Fibroblast of lung (primary cell): ENCODE measurements at regions not wholly inside any gene's neighbourhood (a gene's known extent, or its start where the extent isn't known, plus 50 kb on each side); places are given as distances from the start of the nearest gene placed in this dataset.

Experiments used
- DNase-seq, 2 donors: peaks; one replicate each; pipeline versions ENCODE4 v3.0.0 to v3.0.0-alpha.2; 2010; ENCODE audit warnings: low read depth in 2 of 2
- H2AFZ ChIP-seq: 2 replicates; pipeline ENCODE4 v1.5.1; 2012; ENCODE audit warnings: low read length, control low read depth, inconsistent platforms
- H3K27ac ChIP-seq: 2 replicates; pipeline ENCODE4 v1.5.1; 2011; ENCODE audit warnings: low read length, control low read depth; ENCODE audit not compliant: insufficient read depth
- H3K27me3 ChIP-seq: 2 replicates; pipeline ENCODE4 v1.5.1; 2011; ENCODE audit warnings: mild to moderate bottlenecking, low read length; ENCODE audit not compliant: control insufficient read depth, insufficient read depth
- H3K36me3 ChIP-seq: 2 replicates; pipeline ENCODE4 v1.5.1; 2011; ENCODE audit warnings: low read length; ENCODE audit not compliant: control insufficient read depth, insufficient read depth
- H3K4me1 ChIP-seq: 2 replicates; pipeline ENCODE4 v1.5.1; 2011; ENCODE audit warnings: low read length; ENCODE audit not compliant: control insufficient read depth, insufficient read depth; ENCODE audit errors: extremely low read depth
- H3K4me2 ChIP-seq: 2 replicates; pipeline ENCODE4 v1.5.1; 2011; ENCODE audit warnings: low read length, control low read depth; ENCODE audit not compliant: insufficient read depth; ENCODE audit errors: extremely low read depth
- H3K4me3 ChIP-seq, 4 experiments: fragments of 200-600 bp in 1 of 4; sonication (generic) in 1 of 4; replicated peaks in 1 of 4; 2 replicates each; pipeline ENCODE4 v1.5.1; 2011 to 2016; ENCODE audit warnings: low read length in 4 of 4, low read depth in 3 of 4, mild to moderate bottlenecking in 3 of 4, control low read depth in 2 of 4, inconsistent platforms in 1 of 4, mixed read lengths in 1 of 4; ENCODE audit not compliant: insufficient read depth in 1 of 4; ENCODE audit errors: control extremely low read depth in 1 of 4
- H3K79me2 ChIP-seq: 2 replicates; pipeline ENCODE4 v1.5.1; 2012; ENCODE audit warnings: mild to moderate bottlenecking, low read length, inconsistent platforms; ENCODE audit not compliant: control insufficient read depth, insufficient read depth
- H3K9ac ChIP-seq: 2 replicates; pipeline ENCODE4 v1.5.1; 2011; ENCODE audit warnings: mild to moderate bottlenecking, low read length, control low read depth; ENCODE audit not compliant: insufficient read depth
- H3K9me3 ChIP-seq: 2 replicates; pipeline ENCODE4 v1.5.1; 2012; ENCODE audit warnings: low read depth, low read length; ENCODE audit not compliant: control insufficient read depth, insufficient read depth
- H4K20me1 ChIP-seq: 2 replicates; pipeline ENCODE4 v1.5.1; 2011; ENCODE audit warnings: low read length; ENCODE audit not compliant: control insufficient read depth, insufficient read depth; ENCODE audit errors: extremely low read depth
- CTCF ChIP-seq, 2 donors: IDR thresholded peaks in 1 of 2; conservative IDR thresholded peaks in 1 of 2; 1 replicate in 1 of 2; 2 replicates in 1 of 2; pipeline ENCODE4 v1.5.1; 2011 to 2012; ENCODE audit warnings: low read length in 2 of 2, control low read depth in 1 of 2, inconsistent platforms in 1 of 2, low read depth in 1 of 2, mild to moderate bottlenecking in 1 of 2
- EZH2 ChIP-seq: IDR thresholded peaks from 2 replicates; pipeline ENCODE4 v1.5.1; 2012; ENCODE audit warnings: low read length, control low read depth, mild to moderate bottlenecking; ENCODE audit errors: missing control alignments

- no peaks in the 10 kb centered on the region for H4K20me1 ChIP-seq
- no peak overlapping the region for H3K9ac ChIP-seq
- DNase-seq: no peak
- H2AFZ ChIP-seq: no peak overlapping the region
- no peak overlapping the region for H3K4me2 ChIP-seq
- H3K36me3 ChIP-seq: no peaks in the 10 kb centered on the region
- no peak overlapping the region for H3K27ac ChIP-seq
- H3K79me2 ChIP-seq: no peaks in the 10 kb centered on the region
- no peaks in the 10 kb centered on the region for H3K27me3 ChIP-seq
- no peak overlapping the region for H3K4me3 ChIP-seq
- no peaks in the 10 kb centered on the region for H3K9me3 ChIP-seq
- TF ChIP-seq EZH2: no peak
- TF ChIP-seq CTCF (conservative IDR thresholded peaks at IDR 0.05 in 1 of 2, IDR thresholded peaks at IDR 0.05 in 1 of 2; ENCODE audit: low read depth in 1 of 2, low read length in 2 of 2): no peak
- H3K4me1 ChIP-seq: no peaks in the 10 kb centered on the region
These were observed 523.8 kb downstream of the PTPRU start for GRCh38 chr1:29760067-29760564.

GRCh38 chr1:29758781-29759499 is 522.6 kb downstream of the PTPRU start:
- no peaks in the 10 kb centered on the region for H3K36me3 ChIP-seq
- H2AFZ ChIP-seq: no peak overlapping the region
- no peak for DNase-seq
- H3K4me2 ChIP-seq: no peak overlapping the region
- no peak overlapping the region for H3K4me3 ChIP-seq
- no peak overlapping the region for H3K9ac ChIP-seq
- H3K79me2 ChIP-seq: no peaks in the 10 kb centered on the region
- no peaks in the 10 kb centered on the region for H3K9me3 ChIP-seq
- H4K20me1 ChIP-seq: no peaks in the 10 kb centered on the region
- H3K27me3 ChIP-seq: no peaks in the 10 kb centered on the region
- no peak overlapping the region for H3K27ac ChIP-seq
- H3K4me1 ChIP-seq: no peaks in the 10 kb centered on the region
- TF ChIP-seq CTCF (conservative IDR thresholded peaks at IDR 0.05 in 1 of 2, IDR thresholded peaks at IDR 0.05 in 1 of 2; ENCODE audit: low read depth in 1 of 2, low read length in 2 of 2) (no peak), EZH2 (no peak)

GRCh38 chr1:29757866-29758780 is 521.8 kb downstream of the PTPRU start:
- Histone ChIP-seq H3K36me3 (no peaks in the 10 kb centered on the region), H3K4me3 (no peak overlapping the region), H3K79me2 (no peaks in the 10 kb centered on the region), H3K4me1 (no peaks in the 10 kb centered on the region), H3K4me2 (no peak overlapping the region), H3K27ac (no peak overlapping the region), H3K9ac (no peak overlapping the region), H4K20me1 (no peaks in the 10 kb centered on the region), H2AFZ (no peak overlapping the region), H3K9me3 (no peaks in the 10 kb centered on the region), H3K27me3 (no peaks in the 10 kb centered on the region)
- TF ChIP-seq EZH2 (no peak), CTCF (conservative IDR thresholded peaks at IDR 0.05 in 1 of 2, IDR thresholded peaks at IDR 0.05 in 1 of 2; ENCODE audit: low read depth in 1 of 2, low read length in 2 of 2) (no peak)
- no peak for DNase-seq
